Mesenchymal stem cell (in vitro differentiated cells and primary cell): ENCODE measurements at regions not wholly inside any gene's neighbourhood (a gene's known extent, or its start where the extent isn't known, plus 50 kb on each side); places are given as distances from the start of the nearest gene placed in this dataset.

Experiments used
- DNase-seq: peaks from one replicate; pipeline ENCODE4 v3.0.0-alpha.2; 2013
- H2AFZ ChIP-seq: one replicate; pipeline ENCODE4 v1.6.1; 2013; ENCODE audit warnings: low read depth, mild to moderate bottlenecking, control low read depth, inconsistent platforms, low read length, moderate library complexity
- H2AK5ac ChIP-seq: 2 replicates; pipeline ENCODE4 v1.6.1; 2013; ENCODE audit warnings: low read length, moderate library complexity, mild to moderate bottlenecking, inconsistent platforms; ENCODE audit not compliant: severe bottlenecking
- H2BK120ac ChIP-seq: one replicate; pipeline ENCODE4 v1.6.1; 2013; ENCODE audit warnings: low read depth, mild to moderate bottlenecking, inconsistent platforms, low read length, moderate library complexity
- H2BK12ac ChIP-seq, 2 experiments: one replicate each; pipeline ENCODE4 v1.6.1; 2013; ENCODE audit warnings: inconsistent platforms in 2 of 2, low read length in 2 of 2, mild to moderate bottlenecking in 2 of 2, moderate library complexity in 2 of 2, control low read depth in 1 of 2
- H2BK15ac ChIP-seq: one replicate; pipeline ENCODE4 v1.6.1; 2013; ENCODE audit warnings: mild to moderate bottlenecking, low read depth, inconsistent platforms; ENCODE audit not compliant: poor library complexity, severe bottlenecking
- H2BK5ac ChIP-seq: 2 replicates; pipeline ENCODE4 v1.6.1; 2013; ENCODE audit warnings: low read depth, mild to moderate bottlenecking, low read length, control low read depth, inconsistent platforms; ENCODE audit not compliant: poor library complexity, severe bottlenecking
- H3K14ac ChIP-seq, 2 experiments: one replicate each; pipeline ENCODE4 v1.6.1; 2013; ENCODE audit warnings: inconsistent platforms in 2 of 2, low read length in 2 of 2, control low read depth in 1 of 2, mild to moderate bottlenecking in 1 of 2, moderate library complexity in 1 of 2
- H3K18ac ChIP-seq, 2 experiments: one replicate each; pipeline ENCODE4 v1.6.1; 2013; ENCODE audit warnings: inconsistent platforms in 2 of 2, low read length in 2 of 2, control low read depth in 1 of 2, low read depth in 1 of 2, mild to moderate bottlenecking in 1 of 2
- H3K23ac ChIP-seq, 2 experiments: one replicate each; pipeline ENCODE4 v1.6.1; 2013; ENCODE audit warnings: inconsistent platforms in 2 of 2, low read length in 2 of 2, mild to moderate bottlenecking in 2 of 2, moderate library complexity in 2 of 2, control low read depth in 1 of 2
- H3K27ac ChIP-seq: 2 replicates; pipeline ENCODE4 v1.5.1; 2013; ENCODE audit warnings: mild to moderate bottlenecking, moderate library complexity, low read length, control low read depth, inconsistent platforms; ENCODE audit not compliant: poor library complexity, severe bottlenecking
- H3K27me3 ChIP-seq, 2 experiments: 2 replicates each; pipeline versions ENCODE4 v1.6.1 to v1.7.0; 2013; ENCODE audit warnings: low read length in 2 of 2, mild to moderate bottlenecking in 2 of 2, moderate library complexity in 2 of 2, control low read depth in 1 of 2, inconsistent platforms in 1 of 2; ENCODE audit not compliant: control insufficient read depth in 1 of 2, insufficient read depth in 1 of 2
- H3K36me3 ChIP-seq, 2 experiments: 2 replicates each; pipeline versions ENCODE4 v1.6.1 to v1.7.0; 2013; ENCODE audit warnings: low read length in 2 of 2, control low read depth in 1 of 2, inconsistent platforms in 1 of 2, low read depth in 1 of 2, mild to moderate bottlenecking in 1 of 2; ENCODE audit not compliant: insufficient read depth in 2 of 2, control insufficient read depth in 1 of 2
- H3K4ac ChIP-seq, 2 experiments: one replicate each; pipeline ENCODE4 v1.6.1; 2013; ENCODE audit warnings: inconsistent platforms in 2 of 2, low read length in 2 of 2, mild to moderate bottlenecking in 2 of 2, moderate library complexity in 2 of 2, control low read depth in 1 of 2, low read depth in 1 of 2
- H3K4me1 ChIP-seq: 2 replicates; pipeline ENCODE4 v1.6.1; 2013; ENCODE audit warnings: low read depth, low read length, control low read depth; ENCODE audit not compliant: control insufficient read depth, insufficient read depth
- H3K4me2 ChIP-seq: 2 replicates; pipeline ENCODE4 v1.6.1; 2013; ENCODE audit warnings: low read length, mild to moderate bottlenecking, inconsistent platforms; ENCODE audit not compliant: poor library complexity, severe bottlenecking
- H3K4me3 ChIP-seq, 2 experiments: 2 replicates each; pipeline versions ENCODE4 v1.5.1 to v1.7.0; 2013; ENCODE audit warnings: low read length in 2 of 2, mild to moderate bottlenecking in 2 of 2, control low read depth in 1 of 2, low read depth in 1 of 2; ENCODE audit not compliant: insufficient read depth in 1 of 2
- H3K79me1 ChIP-seq: replicated peaks from 2 replicates; pipeline ENCODE4 v1.6.1; 2013; ENCODE audit warnings: mild to moderate bottlenecking, control low read depth, low read length, inconsistent platforms; ENCODE audit not compliant: poor library complexity, severe bottlenecking
- H3K9ac ChIP-seq: 2 replicates; pipeline ENCODE4 v1.7.0; 2013; ENCODE audit warnings: mild to moderate bottlenecking, low read length, moderate library complexity
- H3K9me3 ChIP-seq: 2 replicates; pipeline ENCODE4 v1.7.0; 2013; ENCODE audit warnings: mild to moderate bottlenecking, low read length; ENCODE audit not compliant: control insufficient read depth
- H4K8ac ChIP-seq: one replicate; pipeline ENCODE4 v1.6.1; 2013; ENCODE audit warnings: inconsistent platforms, mild to moderate bottlenecking, low read length, moderate library complexity
- H4K91ac ChIP-seq: one replicate; pipeline ENCODE4 v1.6.1; 2013; ENCODE audit warnings: mild to moderate bottlenecking, low read length, inconsistent platforms
- WGBS: methylation state at CpG from one replicate; pipeline ENCODE4 v1.1.7; 2013; ENCODE audit warnings: mixed read lengths; 5-methylcytosine and 5-hydroxymethylcytosine counted together

- 86% methylated on average over 5 of the region's 5 CpGs for WGBS
- Histone ChIP-seq H2BK5ac (no peak overlapping the region), H3K27ac (no peak overlapping the region), H3K36me3 (no peaks in the 10 kb centered on the region), H3K9me3 (peaks cover 8% of the 10 kb centered on the region), H2BK12ac (no peak overlapping the region), H3K27me3 (no peaks in the 10 kb centered on the region), H2AFZ (no peak overlapping the region), H3K9ac (no peak overlapping the region), H4K8ac (no peak overlapping the region), H3K4me3 (no peak overlapping the region), H3K79me1 (no peaks in the 10 kb centered on the region), H3K14ac (no peak overlapping the region), H2BK120ac (no peak overlapping the region), H3K4me1 (no peaks in the 10 kb centered on the region), H3K4me2 (no peak overlapping the region), H2AK5ac (no peak overlapping the region), H3K23ac (no peak overlapping the region), H3K4ac (no peak overlapping the region), H4K91ac (no peak overlapping the region), H2BK15ac (no peak overlapping the region), H3K18ac (no peak overlapping the region)
- DNase-seq: no peak
Observed at GRCh38 chr12:126349383-126349782, 1284.1 kb downstream of the AACS start.

- Histone ChIP-seq H3K27ac (no peak overlapping the region), H3K36me3 (no peaks in the 10 kb centered on the region), H2BK12ac (no peak overlapping the region), H4K91ac (no peak overlapping the region), H3K27me3 (no peaks in the 10 kb centered on the region), H3K14ac (no peak overlapping the region), H2AK5ac (no peak overlapping the region), H3K79me1 (no peaks in the 10 kb centered on the region), H2BK5ac (no peak overlapping the region), H3K4me1 (no peaks in the 10 kb centered on the region), H3K9me3 (peaks cover 6% of the 10 kb centered on the region), H3K23ac (no peak overlapping the region), H3K18ac (no peak overlapping the region), H2BK120ac (no peak overlapping the region), H2BK15ac (no peak overlapping the region), H3K4me3 (no peak overlapping the region), H4K8ac (no peak overlapping the region), H3K4ac (no peak overlapping the region), H3K9ac (no peak overlapping the region), H3K4me2 (no peak overlapping the region), H2AFZ (no peak overlapping the region)
- 17% methylated on average over 1 of the region's 1 CpG for WGBS
- DNase-seq: no peak
Observed at GRCh38 chr12:126353604-126354003, 1288.4 kb downstream of the AACS start.

GRCh38 chr12:126354633-126355032 is 1289.4 kb downstream of the AACS start:
- Histone ChIP-seq H2AK5ac (no peak overlapping the region), H3K18ac (no peak overlapping the region), H2BK5ac (no peak overlapping the region), H3K27me3 (no peaks in the 10 kb centered on the region), H3K4me3 (no peak overlapping the region), H4K91ac (no peak overlapping the region), H3K14ac (no peak overlapping the region), H3K4me1 (no peaks in the 10 kb centered on the region), H3K23ac (no peak overlapping the region), H3K9ac (no peak overlapping the region), H3K9me3 (peaks cover 5% of the 10 kb centered on the region), H2AFZ (no peak overlapping the region), H2BK120ac (no peak overlapping the region), H3K36me3 (no peaks in the 10 kb centered on the region), H2BK12ac (no peak overlapping the region), H3K4ac (no peak overlapping the region), H4K8ac (no peak overlapping the region), H2BK15ac (no peak overlapping the region), H3K4me2 (no peak overlapping the region), H3K27ac (no peak overlapping the region), H3K79me1 (no peaks in the 10 kb centered on the region)
- no peak for DNase-seq
- WGBS: no CpG with 5 or more reads among the region's 4 CpGs

DNA sequence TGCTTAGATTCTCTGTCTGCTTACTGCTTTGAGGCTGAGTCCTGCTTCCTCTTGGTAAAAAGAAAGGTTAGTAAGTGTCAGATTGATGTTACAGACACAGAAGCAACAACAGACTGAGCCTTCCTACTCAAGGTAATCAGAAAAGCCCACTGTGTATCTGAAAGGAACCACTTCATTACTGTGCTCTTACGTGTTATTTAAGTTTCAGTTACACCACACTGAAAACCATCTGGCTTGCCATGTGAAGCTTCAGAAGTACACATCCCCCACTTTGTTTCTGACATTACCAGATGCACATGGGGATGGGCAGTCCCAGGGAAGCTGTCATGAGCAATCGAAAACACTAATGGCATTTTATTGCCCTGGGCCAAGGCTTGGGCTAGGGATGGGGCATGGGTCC is 1290.1 kb downstream of the AACS start:
- Histone ChIP-seq H2BK12ac (no peak overlapping the region), H3K36me3 (no peaks in the 10 kb centered on the region), H3K27ac (no peak overlapping the region), H3K18ac (no peak overlapping the region), H3K9ac (no peak overlapping the region), H2AFZ (no peak overlapping the region), H3K27me3 (no peaks in the 10 kb centered on the region), H3K4ac (no peak overlapping the region), H3K23ac (no peak overlapping the region), H3K4me2 (no peak overlapping the region), H3K4me1 (no peaks in the 10 kb centered on the region), H3K9me3 (peaks cover 8% of the 10 kb centered on the region), H4K91ac (no peak overlapping the region), H3K4me3 (no peak overlapping the region), H2AK5ac (no peak overlapping the region), H3K14ac (no peak overlapping the region), H2BK120ac (no peak overlapping the region), H2BK5ac (no peak overlapping the region), H3K79me1 (no peaks in the 10 kb centered on the region), H2BK15ac (no peak overlapping the region), H4K8ac (no peak overlapping the region)
- 59% methylated on average over 2 of the region's 2 CpGs for WGBS
- no peak for DNase-seq
